GM23248 (cell line): ENCODE measurements at regions not wholly inside any gene's neighbourhood (a gene's known extent, or its start where the extent isn't known, plus 50 kb on each side); places are given as distances from the start of the nearest gene placed in this dataset.

Experiments used
- DNase-seq: peaks from one replicate; pipeline ENCODE4 v3.0.0-alpha.2; 2015
- H2AFZ ChIP-seq: fragments of 200-600 bp; sonication (generic); 2 replicates; pipeline ENCODE4 v1.6.1; 2016; ENCODE audit warnings: antibody characterized with exemption
- H3F3A ChIP-seq: fragments of 200-600 bp; sonication (generic); 2 replicates; pipeline ENCODE4 v1.6.1; 2016; ENCODE audit warnings: mild to moderate bottlenecking, antibody characterized with exemption, mixed run types; ENCODE audit not compliant: insufficient read depth
- H3K27ac ChIP-seq: fragments of 200-600 bp; sonication (generic); 2 replicates; pipeline ENCODE4 v1.5.1; 2016; ENCODE audit warnings: mild to moderate bottlenecking
- H3K27me3 ChIP-seq: fragments of 200-600 bp; sonication (generic); replicated peaks from 2 replicates; pipeline ENCODE4 v1.6.1; 2016; ENCODE audit warnings: mild to moderate bottlenecking; ENCODE audit not compliant: insufficient read depth
- H3K36me3 ChIP-seq: fragments of 200-600 bp; sonication (generic); 2 replicates; pipeline ENCODE4 v1.6.1; 2016; ENCODE audit warnings: low read depth, mild to moderate bottlenecking
- H3K4me1 ChIP-seq: fragments of 200-600 bp; sonication (generic); 2 replicates; pipeline ENCODE4 v1.6.1; 2016; ENCODE audit warnings: mild to moderate bottlenecking; ENCODE audit not compliant: insufficient read depth
- H3K4me2 ChIP-seq: fragments of 200-600 bp; sonication (generic); one replicate; pipeline ENCODE4 v1.6.1; 2016; ENCODE audit warnings: mild to moderate bottlenecking; ENCODE audit not compliant: unreplicated experiment
- H3K4me3 ChIP-seq: fragments of 200-600 bp; sonication (generic); 2 replicates; pipeline ENCODE4 v1.5.1; 2016; ENCODE audit warnings: mild to moderate bottlenecking
- H3K79me2 ChIP-seq: fragments of 200-600 bp; sonication (generic); 2 replicates; pipeline ENCODE4 v1.6.1; 2016; ENCODE audit warnings: mild to moderate bottlenecking; ENCODE audit not compliant: insufficient read depth
- H3K9ac ChIP-seq: fragments of 200-600 bp; sonication (generic); 2 replicates; pipeline ENCODE4 v1.6.1; 2016; ENCODE audit warnings: mild to moderate bottlenecking
- H3K9me2 ChIP-seq: fragments of 200-600 bp; sonication (generic); 2 replicates; pipeline ENCODE4 v1.6.1; 2016; ENCODE audit warnings: mixed run types, mild to moderate bottlenecking, moderate library complexity; ENCODE audit not compliant: insufficient read depth
- H3K9me3 ChIP-seq: fragments of 200-600 bp; sonication (generic); one replicate; pipeline ENCODE4 v1.6.1; 2017; ENCODE audit warnings: low read depth
- H4K20me1 ChIP-seq: fragments of 200-600 bp; sonication (generic); 2 replicates; pipeline ENCODE4 v1.6.0; 2016; ENCODE audit not compliant: insufficient read depth
- EZH2 ChIP-seq: fragments of 200-600 bp; sonication (generic); IDR thresholded peaks from 2 replicates; pipeline ENCODE4 v1.6.1; 2018; ENCODE audit warnings: antibody characterized with exemption, mild to moderate bottlenecking; ENCODE audit not compliant: insufficient read depth, poor library complexity, severe bottlenecking
- EZH2phosphoT487 ChIP-seq: fragments of 200-600 bp; sonication (generic); IDR thresholded peaks from 2 replicates; pipeline ENCODE4 v1.6.1; 2018; ENCODE audit warnings: antibody characterized with exemption, moderate library complexity, mild to moderate bottlenecking, low read depth; ENCODE audit not compliant: insufficient read depth
- WGBS, 2 experiments: methylation state at CpG; one replicate each; pipeline ENCODE4 v1.1.6; 2015 to 2017; ENCODE audit warnings: low lambda C conversion rate in 2 of 2, low coverage in 1 of 2; ENCODE audit errors: missing lambda C conversion rate in 2 of 2; 5-methylcytosine and 5-hydroxymethylcytosine counted together
- in situ Hi-C: fragments of 300-500 bp; cut with MboI; formaldehyde crosslinking; loops from 2 replicates; pipeline ENCODE4 v1.15.0; 2020

GRCh38 chr12:33551006-33551405 lies 111.4 kb upstream of the SYT10 start:
- H2AFZ ChIP-seq = no peak overlapping the region
- H3K27me3 ChIP-seq = no peaks in the 10 kb centered on the region
- H3K27ac ChIP-seq = no peak overlapping the region
- H3K9me2 ChIP-seq = no peaks in the 10 kb centered on the region
- no peak overlapping the region for H3K4me3 ChIP-seq
- in situ Hi-C loops = no loop called here
- no peak overlapping the region for H3K9ac ChIP-seq
- no peaks in the 10 kb centered on the region for H4K20me1 ChIP-seq
- no peaks in the 10 kb centered on the region for H3K4me1 ChIP-seq
- no peak overlapping the region for H3K4me2 ChIP-seq
- no peak for DNase-seq
- H3K36me3 ChIP-seq = no peaks in the 10 kb centered on the region
- H3F3A ChIP-seq = no peaks in the 10 kb centered on the region
- no peaks in the 10 kb centered on the region for H3K79me2 ChIP-seq
- TF ChIP-seq EZH2phosphoT487 (no peak), EZH2 (no peak)
- H3K9me3 ChIP-seq = no peaks in the 10 kb centered on the region

- no peaks in the 10 kb centered on the region for H4K20me1 ChIP-seq
- H3F3A ChIP-seq = no peaks in the 10 kb centered on the region
- H3K36me3 ChIP-seq = no peaks in the 10 kb centered on the region
- no peak overlapping the region for H3K4me3 ChIP-seq
- in situ Hi-C loops = no loop called here
- H3K27ac ChIP-seq = no peak overlapping the region
- H2AFZ ChIP-seq = no peak overlapping the region
- H3K4me2 ChIP-seq = no peak overlapping the region
- H3K9me3 ChIP-seq = no peaks in the 10 kb centered on the region
- no peak for TF ChIP-seq EZH2phosphoT487
- no peak for TF ChIP-seq EZH2
- H3K9ac ChIP-seq = no peak overlapping the region
- no peaks in the 10 kb centered on the region for H3K79me2 ChIP-seq
- no peaks in the 10 kb centered on the region for H3K4me1 ChIP-seq
- no peak for DNase-seq
- no peaks in the 10 kb centered on the region for H3K9me2 ChIP-seq
- H3K27me3 ChIP-seq = no peaks in the 10 kb centered on the region
Observed at GRCh38 chr12:33555128-33555527, 115.5 kb upstream of the SYT10 start.

- no peaks in the 10 kb centered on the region for H3K4me1 ChIP-seq
- no peaks in the 10 kb centered on the region for H3K9me2 ChIP-seq
- H3K79me2 ChIP-seq = no peaks in the 10 kb centered on the region
- H3K27me3 ChIP-seq = no peaks in the 10 kb centered on the region
- peaks cover 2% of the 10 kb centered on the region for H3K9me3 ChIP-seq
- no peaks in the 10 kb centered on the region for H3K36me3 ChIP-seq
- H2AFZ ChIP-seq = no peak overlapping the region
- in situ Hi-C loops = no loop called here
- DNase-seq = no peak
- H3K27ac ChIP-seq = no peak overlapping the region
- no peak overlapping the region for H3K4me2 ChIP-seq
- no peak overlapping the region for H3K4me3 ChIP-seq
- no peak overlapping the region for H3K9ac ChIP-seq
- TF ChIP-seq EZH2phosphoT487 (no peak), EZH2 (no peak)
- no peaks in the 10 kb centered on the region for H3F3A ChIP-seq
- no peaks in the 10 kb centered on the region for H4K20me1 ChIP-seq
- WGBS, 2 experiments = 11 to 17% methylated on average over 4 of the region's 4 CpGs
Observed at GRCh38 chr12:33560653-33561208, 121.1 kb upstream of the SYT10 start.

- Histone ChIP-seq H3K9ac (no peak overlapping the region), H3K9me3 (peaks cover 2% of the 10 kb centered on the region), H3K4me3 (no peak overlapping the region), H3F3A (no peaks in the 10 kb centered on the region), H3K79me2 (no peaks in the 10 kb centered on the region), H3K36me3 (no peaks in the 10 kb centered on the region), H3K27ac (no peak overlapping the region), H2AFZ (no peak overlapping the region), H3K4me1 (no peaks in the 10 kb centered on the region), H4K20me1 (no peaks in the 10 kb centered on the region), H3K9me2 (no peaks in the 10 kb centered on the region), H3K27me3 (no peaks in the 10 kb centered on the region), H3K4me2 (no peak overlapping the region)
- no peak for DNase-seq
- TF ChIP-seq EZH2phosphoT487 (no peak), EZH2 (no peak)
- WGBS, 2 experiments = 8 to 16% methylated on average over 2 of the region's 2 CpGs
- in situ Hi-C loops = no loop called here
Observed at GRCh38 chr12:33562401-33562800, 122.8 kb upstream of the SYT10 start.

GRCh38 chr12:33566403-33566802 lies 126.8 kb upstream of the SYT10 start:
- H3K4me2 ChIP-seq = no peak overlapping the region
- H2AFZ ChIP-seq = no peak overlapping the region
- no peak overlapping the region for H3K27ac ChIP-seq
- H3K9me3 ChIP-seq = peaks cover 6% of the 10 kb centered on the region
- no peak overlapping the region for H3K4me3 ChIP-seq
- no peak overlapping the region for H3K9ac ChIP-seq
- WGBS, 2 experiments = 30 to 33% methylated on average over 3 of the region's 3 CpGs
- no peaks in the 10 kb centered on the region for H3K9me2 ChIP-seq
- no peaks in the 10 kb centered on the region for H3K27me3 ChIP-seq
- H3K4me1 ChIP-seq = no peaks in the 10 kb centered on the region
- H3K36me3 ChIP-seq = no peaks in the 10 kb centered on the region
- H4K20me1 ChIP-seq = no peaks in the 10 kb centered on the region
- no peaks in the 10 kb centered on the region for H3K79me2 ChIP-seq
- in situ Hi-C loops = no loop called here
- TF ChIP-seq EZH2phosphoT487 = no peak
- no peak for TF ChIP-seq EZH2
- H3F3A ChIP-seq = no peaks in the 10 kb centered on the region
- DNase-seq = no peak
